ENCODE measurements at regions not wholly inside any gene's neighbourhood (a gene's known extent, or its start where the extent isn't known, plus 50 kb on each side); places are given as distances from the start of the nearest gene placed in this dataset.
"Not testable (repeated sequence)": the region's sequence is repeated elsewhere in the genome, so short reads cannot be mapped to it uniquely, and the experiment has no call there.

GRCh38 chr6:60935970-60936369 lies 1350.1 kb downstream of the KHDRBS2 start:
- CTCF ChIA-PET; H3K9me2 ChIP-seq (ENCODE audit: insufficient read depth); H3F3A ChIP-seq (ENCODE audit: insufficient read depth, low read depth); H3K4me1 ChIP-seq (replicated peaks; ENCODE audit: insufficient read depth); BruUV-seq (replicated peaks); H4K20me1 ChIP-seq (ENCODE audit: insufficient read depth); DNase-seq; H3K27ac ChIP-seq; H3K4me3 ChIP-seq; intact Hi-C loops (cut with micrococcal nuclease; ENCODE audit: unreplicated experiment); H3K27me3 ChIP-seq (ENCODE audit: insufficient read depth, low read depth); H3K36me3 ChIP-seq (ENCODE audit: low read depth); POLR2A ChIA-PET (ENCODE audit: unreplicated experiment); H3K79me2 ChIP-seq (ENCODE audit: low read depth); H3K4me2 ChIP-seq; H2AFZ ChIP-seq; H3K9me3 ChIP-seq (ENCODE audit: insufficient read depth, low read depth): not testable (repeated sequence)
- peak; percentile 43; the same call in 1 of the 2 replicates for TF ChIP-seq CTCF (conservative IDR thresholded peaks at IDR 0.05)

GRCh38 chr6:60919652-60920051 lies 1366.4 kb downstream of the KHDRBS2 start:
- H3K79me2 ChIP-seq (ENCODE audit: low read depth); H3K4me2 ChIP-seq; DNase-seq; H3K9me2 ChIP-seq (ENCODE audit: insufficient read depth); H4K20me1 ChIP-seq (ENCODE audit: insufficient read depth); H3K27me3 ChIP-seq (ENCODE audit: insufficient read depth, low read depth); POLR2A ChIA-PET (ENCODE audit: unreplicated experiment); H3K27ac ChIP-seq; H3K4me1 ChIP-seq (replicated peaks; ENCODE audit: insufficient read depth); intact Hi-C loops (cut with micrococcal nuclease; ENCODE audit: unreplicated experiment); H3K36me3 ChIP-seq (ENCODE audit: low read depth); H3K4me3 ChIP-seq; BruUV-seq (replicated peaks); CTCF ChIA-PET; H3K9me3 ChIP-seq (ENCODE audit: insufficient read depth, low read depth); H3F3A ChIP-seq (ENCODE audit: insufficient read depth, low read depth); H2AFZ ChIP-seq: not testable (repeated sequence)

DNA sequence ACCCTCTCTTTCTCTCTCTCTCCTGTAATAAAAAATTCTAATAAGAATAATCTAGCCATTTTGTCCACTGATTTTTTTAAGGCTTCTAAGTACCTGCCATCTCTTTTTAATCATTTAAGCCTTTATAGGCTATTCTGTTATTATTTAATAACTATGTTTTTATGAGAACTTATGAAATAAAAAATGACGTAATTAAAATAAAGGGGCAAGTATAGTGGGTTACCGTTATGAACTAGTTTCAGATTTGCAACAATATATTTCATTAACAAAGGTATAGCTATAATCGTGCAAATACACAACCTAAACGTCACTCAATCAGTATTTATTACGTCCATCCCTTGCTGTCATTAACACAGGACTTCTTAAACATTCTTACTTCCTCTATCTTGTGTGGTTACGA lies 1382.2 kb downstream of the KHDRBS2 start:
- H3K4me3 ChIP-seq; DNase-seq; H3F3A ChIP-seq (ENCODE audit: insufficient read depth, low read depth); H3K9me3 ChIP-seq (ENCODE audit: insufficient read depth, low read depth); H3K27me3 ChIP-seq (ENCODE audit: insufficient read depth, low read depth); CTCF ChIA-PET; BruUV-seq (replicated peaks); POLR2A ChIA-PET (ENCODE audit: unreplicated experiment); H3K36me3 ChIP-seq (ENCODE audit: low read depth); H3K4me1 ChIP-seq (replicated peaks; ENCODE audit: insufficient read depth); H3K79me2 ChIP-seq (ENCODE audit: low read depth); H3K27ac ChIP-seq; H4K20me1 ChIP-seq (ENCODE audit: insufficient read depth); H3K9me2 ChIP-seq (ENCODE audit: insufficient read depth); H2AFZ ChIP-seq; intact Hi-C loops (cut with micrococcal nuclease; ENCODE audit: unreplicated experiment); H3K4me2 ChIP-seq: not testable (repeated sequence)

DNA sequence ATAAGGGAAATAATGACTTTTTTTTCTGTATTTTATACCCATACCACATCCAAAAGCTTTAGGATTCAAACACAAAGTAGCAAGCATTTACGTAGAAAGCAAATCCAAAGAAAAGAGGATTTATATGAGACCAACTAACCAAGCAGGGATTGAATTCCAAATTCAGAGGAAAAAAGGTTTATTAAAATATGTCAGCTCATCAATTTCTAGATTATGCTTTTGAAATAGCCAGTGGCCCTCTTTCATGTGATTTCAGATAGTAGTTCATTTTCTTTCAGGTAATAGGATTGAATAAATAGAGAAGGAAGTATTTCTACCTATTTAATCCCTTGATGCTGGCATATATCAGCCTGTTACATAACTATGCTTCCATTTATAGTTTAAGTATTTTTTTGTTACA lies 1392.7 kb downstream of the KHDRBS2 start:
- H3K9me2 ChIP-seq (ENCODE audit: insufficient read depth); H3K27ac ChIP-seq; H3K36me3 ChIP-seq (ENCODE audit: low read depth); intact Hi-C loops (cut with micrococcal nuclease; ENCODE audit: unreplicated experiment); H3K9me3 ChIP-seq (ENCODE audit: insufficient read depth, low read depth); H4K20me1 ChIP-seq (ENCODE audit: insufficient read depth); H3K79me2 ChIP-seq (ENCODE audit: low read depth); H3K4me2 ChIP-seq; CTCF ChIA-PET; H3K27me3 ChIP-seq (ENCODE audit: insufficient read depth, low read depth); DNase-seq; H3K4me3 ChIP-seq; H3F3A ChIP-seq (ENCODE audit: insufficient read depth, low read depth); H3K4me1 ChIP-seq (replicated peaks; ENCODE audit: insufficient read depth); BruUV-seq (replicated peaks); POLR2A ChIA-PET (ENCODE audit: unreplicated experiment); H2AFZ ChIP-seq: not testable (repeated sequence)

DNA sequence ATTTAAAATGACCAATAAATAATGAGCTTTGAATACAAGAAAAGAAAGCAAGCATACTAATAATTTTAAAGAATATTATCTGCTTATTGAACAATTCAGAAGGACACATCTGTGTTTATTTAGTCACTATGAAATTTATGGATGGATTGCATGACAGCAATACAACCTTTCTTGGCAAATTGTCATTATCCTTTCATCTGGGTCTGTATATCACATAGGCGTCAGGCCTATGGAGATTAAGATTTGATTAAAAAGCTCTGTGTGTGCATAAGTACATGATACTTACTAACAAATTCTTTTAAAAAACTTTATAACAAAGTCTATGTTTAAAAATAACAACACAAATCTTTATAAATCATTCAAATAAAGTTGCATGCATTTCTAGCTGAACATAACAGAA lies 1394.4 kb downstream of the KHDRBS2 start:
- Histone ChIP-seq H3K27ac (no peak overlapping the region), H3K4me2 (no peak overlapping the region), H2AFZ (no peak overlapping the region), H3K9me3 (ENCODE audit: insufficient read depth, low read depth) (no peaks in the 10 kb centered on the region), H3K9me2 (ENCODE audit: insufficient read depth) (no peaks in the 10 kb centered on the region), H3K36me3 (ENCODE audit: low read depth) (no peaks in the 10 kb centered on the region), H3K27me3 (ENCODE audit: insufficient read depth, low read depth) (no peaks in the 10 kb centered on the region), H4K20me1 (ENCODE audit: insufficient read depth) (no peaks in the 10 kb centered on the region), H3K79me2 (ENCODE audit: low read depth) (no peaks in the 10 kb centered on the region), H3F3A (ENCODE audit: insufficient read depth, low read depth) (no peaks in the 10 kb centered on the region), H3K4me1 (replicated peaks; ENCODE audit: insufficient read depth) (no peaks in the 10 kb centered on the region), H3K4me3 (no peak overlapping the region)
- no peak for DNase-seq
- intact Hi-C loops (cut with micrococcal nuclease; ENCODE audit: unreplicated experiment) = no loop called here
- ChIA-PET CTCF (no interaction called here), POLR2A (ENCODE audit: unreplicated experiment) (no interaction called here)
- no peak for TF ChIP-seq EZH2 (IDR thresholded peaks at IDR 0.05; ENCODE audit: low read depth)
- no peak for TF ChIP-seq CTCF (conservative IDR thresholded peaks at IDR 0.05)
- no TSS peak for BruUV-seq (replicated peaks)

DNA sequence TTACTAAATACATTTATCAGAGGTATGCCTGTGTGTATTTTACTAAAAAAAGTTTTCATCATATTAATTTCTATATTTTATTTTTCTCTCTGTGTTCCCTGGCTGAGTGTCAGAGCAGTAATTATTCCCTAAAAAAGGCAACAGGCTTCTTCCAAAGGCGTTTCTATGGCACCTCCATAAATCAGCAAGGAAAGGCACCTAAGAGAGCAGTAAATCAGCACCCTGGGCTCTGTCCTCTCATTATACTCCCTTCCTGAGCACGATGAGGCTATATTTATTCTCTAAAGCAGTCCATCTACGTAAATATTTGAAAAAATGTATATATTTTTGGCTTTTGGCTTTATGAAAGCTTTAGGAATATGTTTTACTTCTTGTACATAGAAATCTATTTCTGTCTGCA lies 1408.6 kb downstream of the KHDRBS2 start:
- H3K9me3 ChIP-seq (ENCODE audit: insufficient read depth, low read depth); H3K4me3 ChIP-seq; intact Hi-C loops (cut with micrococcal nuclease; ENCODE audit: unreplicated experiment); H3K27ac ChIP-seq; H3K4me2 ChIP-seq; BruUV-seq (replicated peaks); H4K20me1 ChIP-seq (ENCODE audit: insufficient read depth); CTCF ChIA-PET; H3K27me3 ChIP-seq (ENCODE audit: insufficient read depth, low read depth); H2AFZ ChIP-seq; H3F3A ChIP-seq (ENCODE audit: insufficient read depth, low read depth); DNase-seq; H3K79me2 ChIP-seq (ENCODE audit: low read depth); H3K36me3 ChIP-seq (ENCODE audit: low read depth); POLR2A ChIA-PET (ENCODE audit: unreplicated experiment); H3K4me1 ChIP-seq (replicated peaks; ENCODE audit: insufficient read depth); H3K9me2 ChIP-seq (ENCODE audit: insufficient read depth): not testable (repeated sequence)

Data from PC-9 (cell line).